ENCODE measurements at regions not wholly inside any gene's neighbourhood (a gene's known extent, or its start where the extent isn't known, plus 50 kb on each side); places are given as distances from the start of the nearest gene placed in this dataset.
"Not testable (repeated sequence)": the region's sequence is repeated elsewhere in the genome, so short reads cannot be mapped to it uniquely, and the experiment has no call there.

DNA sequence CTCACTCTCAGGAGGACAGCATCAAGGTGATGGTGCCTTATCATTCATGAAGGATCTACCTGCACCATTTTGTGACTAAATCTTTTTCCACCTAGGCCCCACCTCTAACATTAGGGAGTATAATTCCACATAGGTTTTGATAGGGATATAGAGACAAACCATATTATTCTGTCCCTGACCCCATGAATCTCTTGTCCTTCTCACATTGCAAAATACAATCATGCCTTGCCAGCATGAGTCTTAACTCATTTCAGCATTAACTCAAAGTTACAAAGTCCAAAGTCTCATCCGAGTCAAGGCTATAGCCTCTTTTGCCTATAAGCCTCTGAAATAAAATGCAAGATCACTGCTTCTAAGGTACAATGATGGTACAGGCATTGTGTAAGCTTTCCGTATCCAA, 111.5 kb upstream of the CTSV start:
- not testable (repeated sequence) for H3K4me2 ChIP-seq (ENCODE audit: low read length); H3K36me3 ChIP-seq (ENCODE audit: insufficient read depth, low read length); H3K27ac ChIP-seq (ENCODE audit: low read length); H4K20me1 ChIP-seq (ENCODE audit: insufficient read depth); H3K79me2 ChIP-seq (replicated peaks; ENCODE audit: insufficient read depth, low read length); H3K9me3 ChIP-seq (ENCODE audit: low read length); H3F3A ChIP-seq (ENCODE audit: insufficient read depth, low read length, poor library complexity, severe bottlenecking); H3K9ac ChIP-seq (ENCODE audit: low read length); H2AFZ ChIP-seq (ENCODE audit: low read depth, low read length); H3K27me3 ChIP-seq (ENCODE audit: insufficient read depth, low read depth, low read length); H3K9me2 ChIP-seq (ENCODE audit: insufficient read depth, low read length); H3K4me3 ChIP-seq (ENCODE audit: low read length)

DNA sequence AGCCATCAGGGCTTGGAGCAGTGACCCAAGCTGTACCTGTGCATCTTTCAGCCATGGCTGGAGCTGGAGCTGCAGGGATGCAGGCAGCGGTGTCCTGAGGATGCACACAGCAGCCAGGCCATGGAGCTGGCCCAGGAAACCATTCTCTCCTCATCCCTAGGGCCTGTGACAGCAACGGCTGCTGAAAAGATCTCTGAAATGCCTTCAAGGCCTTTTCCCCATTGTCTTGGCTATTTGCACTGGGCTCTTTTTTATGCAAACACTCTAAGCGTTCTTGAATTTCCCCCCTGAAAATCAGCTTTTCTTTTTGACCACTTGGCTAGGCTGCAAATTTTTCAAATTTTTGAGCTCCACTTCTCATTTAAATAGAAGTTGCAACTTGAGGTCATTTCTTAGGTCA, 109.5 kb upstream of the CTSV start:
- H3K9ac ChIP-seq (ENCODE audit: low read length); H3K9me2 ChIP-seq (ENCODE audit: insufficient read depth, low read length); H4K20me1 ChIP-seq (ENCODE audit: insufficient read depth); H3K9me3 ChIP-seq (ENCODE audit: low read length); H2AFZ ChIP-seq (ENCODE audit: low read depth, low read length); H3K27me3 ChIP-seq (ENCODE audit: insufficient read depth, low read depth, low read length); H3K4me3 ChIP-seq (ENCODE audit: low read length); H3K4me2 ChIP-seq (ENCODE audit: low read length); H3K79me2 ChIP-seq (replicated peaks; ENCODE audit: insufficient read depth, low read length); H3K36me3 ChIP-seq (ENCODE audit: insufficient read depth, low read length); H3F3A ChIP-seq (ENCODE audit: insufficient read depth, low read length, poor library complexity, severe bottlenecking); H3K27ac ChIP-seq (ENCODE audit: low read length): not testable (repeated sequence)

DNA sequence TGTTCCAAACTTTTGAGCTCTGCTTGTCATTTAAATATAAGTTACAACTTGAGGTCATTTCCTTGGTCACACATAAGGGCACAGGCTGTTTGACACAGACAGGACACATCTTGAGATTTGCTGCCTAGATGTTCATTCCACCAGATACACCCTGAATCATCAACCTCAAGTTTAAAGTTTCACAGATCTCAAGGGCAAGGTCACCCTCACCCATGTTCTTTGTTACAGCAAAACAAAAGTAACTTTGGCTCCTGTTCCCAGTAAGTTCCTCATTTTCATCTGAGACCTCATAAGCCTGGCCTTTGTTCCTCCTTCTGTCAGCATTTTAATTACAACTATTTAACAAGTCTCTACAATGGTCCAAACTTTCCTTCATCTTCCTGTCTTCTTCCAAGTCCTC, 106.7 kb upstream of the CTSV start:
- H3F3A ChIP-seq (ENCODE audit: insufficient read depth, low read length, poor library complexity, severe bottlenecking); H3K79me2 ChIP-seq (replicated peaks; ENCODE audit: insufficient read depth, low read length); H3K9ac ChIP-seq (ENCODE audit: low read length); H3K4me2 ChIP-seq (ENCODE audit: low read length); H3K27ac ChIP-seq (ENCODE audit: low read length); H3K9me2 ChIP-seq (ENCODE audit: insufficient read depth, low read length); H3K4me3 ChIP-seq (ENCODE audit: low read length); H3K36me3 ChIP-seq (ENCODE audit: insufficient read depth, low read length); H2AFZ ChIP-seq (ENCODE audit: low read depth, low read length); H3K9me3 ChIP-seq (ENCODE audit: low read length); H4K20me1 ChIP-seq (ENCODE audit: insufficient read depth); H3K27me3 ChIP-seq (ENCODE audit: insufficient read depth, low read depth, low read length): not testable (repeated sequence)

DNA sequence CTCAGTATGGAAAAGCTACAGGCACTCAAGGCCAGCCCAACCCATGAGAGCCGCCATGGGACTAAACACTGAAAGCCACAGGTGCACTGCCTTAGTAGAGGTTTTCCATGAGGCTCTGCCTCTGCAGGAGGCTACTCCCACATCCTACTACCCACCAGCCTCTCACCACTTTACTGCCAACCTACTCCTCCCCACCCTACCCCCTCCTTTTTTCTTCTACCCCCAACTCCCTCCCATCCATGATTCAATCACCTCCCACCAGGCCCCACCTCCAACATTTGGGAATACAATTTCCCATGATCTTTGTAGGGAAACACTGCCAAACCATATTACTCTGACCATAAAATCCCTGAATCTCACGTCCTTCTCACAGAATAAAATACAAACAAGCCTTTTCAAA, 101.6 kb upstream of the CTSV start:
- no peaks in the 10 kb centered on the region for H3K36me3 ChIP-seq (ENCODE audit: insufficient read depth, low read length)

More for the DNA sequence above, 101.6 kb upstream of the CTSV start:
- no peaks in the 10 kb centered on the region for H3F3A ChIP-seq (ENCODE audit: insufficient read depth, low read length, poor library complexity, severe bottlenecking)
- no peaks in the 10 kb centered on the region for H4K20me1 ChIP-seq (ENCODE audit: insufficient read depth)
- H3K9me2 ChIP-seq (ENCODE audit: insufficient read depth, low read length): no peaks in the 10 kb centered on the region
- no peak overlapping the region for H2AFZ ChIP-seq (ENCODE audit: low read depth, low read length)
- H3K27me3 ChIP-seq (ENCODE audit: insufficient read depth, low read depth, low read length): no peaks in the 10 kb centered on the region
- no peak overlapping the region for H3K27ac ChIP-seq (ENCODE audit: low read length)
- no peaks in the 10 kb centered on the region for H3K79me2 ChIP-seq (replicated peaks; ENCODE audit: insufficient read depth, low read length)
- TF ChIP-seq EZH2 (IDR thresholded peaks at IDR 0.05; ENCODE audit: borderline replicate concordance, insufficient read depth, low read length, poor library complexity, severe bottlenecking) (no peak), EP300 (conservative IDR thresholded peaks at IDR 0.05; ENCODE audit: poor library complexity, severe bottlenecking) (no peak), RAD21 (conservative IDR thresholded peaks at IDR 0.05) (no peak), TAF1 (IDR thresholded peaks at IDR 0.05; ENCODE audit: low read depth) (no peak), SMC3 (conservative IDR thresholded peaks at IDR 0.05; ENCODE audit: poor library complexity) (no peak)
- TF ChIP-seq, protein P1, sequence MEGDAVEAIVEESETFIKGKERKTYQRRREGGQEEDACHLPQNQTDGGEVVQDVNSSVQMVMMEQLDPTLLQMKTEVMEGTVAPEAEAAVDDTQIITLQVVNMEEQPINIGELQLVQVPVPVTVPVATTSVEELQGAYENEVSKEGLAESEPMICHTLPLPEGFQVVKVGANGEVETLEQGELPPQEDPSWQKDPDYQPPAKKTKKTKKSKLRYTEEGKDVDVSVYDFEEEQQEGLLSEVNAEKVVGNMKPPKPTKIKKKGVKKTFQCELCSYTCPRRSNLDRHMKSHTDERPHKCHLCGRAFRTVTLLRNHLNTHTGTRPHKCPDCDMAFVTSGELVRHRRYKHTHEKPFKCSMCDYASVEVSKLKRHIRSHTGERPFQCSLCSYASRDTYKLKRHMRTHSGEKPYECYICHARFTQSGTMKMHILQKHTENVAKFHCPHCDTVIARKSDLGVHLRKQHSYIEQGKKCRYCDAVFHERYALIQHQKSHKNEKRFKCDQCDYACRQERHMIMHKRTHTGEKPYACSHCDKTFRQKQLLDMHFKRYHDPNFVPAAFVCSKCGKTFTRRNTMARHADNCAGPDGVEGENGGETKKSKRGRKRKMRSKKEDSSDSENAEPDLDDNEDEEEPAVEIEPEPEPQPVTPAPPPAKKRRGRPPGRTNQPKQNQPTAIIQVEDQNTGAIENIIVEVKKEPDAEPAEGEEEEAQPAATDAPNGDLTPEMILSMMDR (IDR thresholded peaks at IDR 0.05; ENCODE audit: poor library complexity, severe bottlenecking): no peak
- TF ChIP-seq, protein P2, sequence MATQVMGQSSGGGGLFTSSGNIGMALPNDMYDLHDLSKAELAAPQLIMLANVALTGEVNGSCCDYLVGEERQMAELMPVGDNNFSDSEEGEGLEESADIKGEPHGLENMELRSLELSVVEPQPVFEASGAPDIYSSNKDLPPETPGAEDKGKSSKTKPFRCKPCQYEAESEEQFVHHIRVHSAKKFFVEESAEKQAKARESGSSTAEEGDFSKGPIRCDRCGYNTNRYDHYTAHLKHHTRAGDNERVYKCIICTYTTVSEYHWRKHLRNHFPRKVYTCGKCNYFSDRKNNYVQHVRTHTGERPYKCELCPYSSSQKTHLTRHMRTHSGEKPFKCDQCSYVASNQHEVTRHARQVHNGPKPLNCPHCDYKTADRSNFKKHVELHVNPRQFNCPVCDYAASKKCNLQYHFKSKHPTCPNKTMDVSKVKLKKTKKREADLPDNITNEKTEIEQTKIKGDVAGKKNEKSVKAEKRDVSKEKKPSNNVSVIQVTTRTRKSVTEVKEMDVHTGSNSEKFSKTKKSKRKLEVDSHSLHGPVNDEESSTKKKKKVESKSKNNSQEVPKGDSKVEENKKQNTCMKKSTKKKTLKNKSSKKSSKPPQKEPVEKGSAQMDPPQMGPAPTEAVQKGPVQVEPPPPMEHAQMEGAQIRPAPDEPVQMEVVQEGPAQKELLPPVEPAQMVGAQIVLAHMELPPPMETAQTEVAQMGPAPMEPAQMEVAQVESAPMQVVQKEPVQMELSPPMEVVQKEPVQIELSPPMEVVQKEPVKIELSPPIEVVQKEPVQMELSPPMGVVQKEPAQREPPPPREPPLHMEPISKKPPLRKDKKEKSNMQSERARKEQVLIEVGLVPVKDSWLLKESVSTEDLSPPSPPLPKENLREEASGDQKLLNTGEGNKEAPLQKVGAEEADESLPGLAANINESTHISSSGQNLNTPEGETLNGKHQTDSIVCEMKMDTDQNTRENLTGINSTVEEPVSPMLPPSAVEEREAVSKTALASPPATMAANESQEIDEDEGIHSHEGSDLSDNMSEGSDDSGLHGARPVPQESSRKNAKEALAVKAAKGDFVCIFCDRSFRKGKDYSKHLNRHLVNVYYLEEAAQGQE (IDR thresholded peaks at IDR 0.05; ENCODE audit: borderline replicate concordance): no peak
- no peak overlapping the region for H3K9ac ChIP-seq (ENCODE audit: low read length)
- H3K4me3 ChIP-seq (ENCODE audit: low read length): no peak overlapping the region
- no peak overlapping the region for H3K4me2 ChIP-seq (ENCODE audit: low read length)
- H3K9me3 ChIP-seq (ENCODE audit: low read length): no peaks in the 10 kb centered on the region

Data from neural cell (in vitro differentiated cells).